ENCODE measurements at regions not wholly inside any gene's neighbourhood (a gene's known extent, or its start where the extent isn't known, plus 50 kb on each side); places are given as distances from the start of the nearest gene placed in this dataset.

GRCh38 chr3:135621184-135621920 lies 344.2 kb upstream of the PPP2R3A start:
- Mint-ChIP-seq H3K4me1 (ENCODE audit: low read depth, unreplicated experiment) (no peaks in the 10 kb centered on the region), H3K27ac (ENCODE audit: unreplicated experiment) (no peak overlapping the region), H3K27me3 (ENCODE audit: insufficient read depth, unreplicated experiment) (peaks cover 2% of the 10 kb centered on the region), H3K9me3 (ENCODE audit: unreplicated experiment) (no peaks in the 10 kb centered on the region), H3K4me3 (ENCODE audit: unreplicated experiment) (no peak overlapping the region), H3K36me3 (ENCODE audit: insufficient read depth, unreplicated experiment) (no peaks in the 10 kb centered on the region)
- no peaks in the 10 kb centered on the region for H3K27me3 ChIP-seq (replicated peaks; ENCODE audit: control insufficient read depth, insufficient read depth, low read length)
- H3K36me3 ChIP-seq (ENCODE audit: control insufficient read depth, insufficient read depth, low read length) = no peaks in the 10 kb centered on the region
- DNase-seq = no peak
- H3K9me3 ChIP-seq = no peaks in the 10 kb centered on the region
- H3K4me1 ChIP-seq = no peaks in the 10 kb centered on the region
- TF ChIP-seq CTCF (IDR thresholded peaks at IDR 0.05; ENCODE audit: insufficient read depth in 1 of 2, low read depth in 1 of 2, low read length in 1 of 2, severe bottlenecking in 1 of 2, unreplicated experiment in 1 of 2) = no peak
- CTCF ChIA-PET = no interaction called here
- BruUV-seq (replicated peaks) = no TSS peak
- no peak overlapping the region for H3K4me3 ChIP-seq (ENCODE audit: low read depth, low read length)
- POLR2A ChIA-PET = no interaction called here
- intact Hi-C loops (cut with micrococcal nuclease; ENCODE audit: unreplicated experiment) = no loop called here

- BruUV-seq (replicated peaks) = no TSS peak
- H3K4me3 Mint-ChIP-seq (ENCODE audit: unreplicated experiment) = no peak overlapping the region
- CTCF ChIA-PET = no interaction called here
Observed at GRCh38 chr3:135622215-135622614, 343.3 kb upstream of the PPP2R3A start.

GRCh38 chr3:135622656-135623055 lies 342.9 kb upstream of the PPP2R3A start:
- Mint-ChIP-seq H3K36me3 (ENCODE audit: insufficient read depth, unreplicated experiment) (no peaks in the 10 kb centered on the region), H3K27me3 (ENCODE audit: insufficient read depth, unreplicated experiment) (peaks cover 2% of the 10 kb centered on the region), H3K9me3 (ENCODE audit: unreplicated experiment) (no peaks in the 10 kb centered on the region), H3K27ac (ENCODE audit: unreplicated experiment) (no peak overlapping the region), H3K4me1 (ENCODE audit: low read depth, unreplicated experiment) (no peaks in the 10 kb centered on the region), H3K4me3 (ENCODE audit: unreplicated experiment) (no peak overlapping the region)
- H3K9me3 ChIP-seq = no peaks in the 10 kb centered on the region
- no peak for DNase-seq
- no peaks in the 10 kb centered on the region for H3K36me3 ChIP-seq (ENCODE audit: control insufficient read depth, insufficient read depth, low read length)
- no peak overlapping the region for H3K4me3 ChIP-seq (ENCODE audit: low read depth, low read length)
- intact Hi-C loops (cut with micrococcal nuclease; ENCODE audit: unreplicated experiment) = no loop called here
- TF ChIP-seq CTCF (IDR thresholded peaks at IDR 0.05; ENCODE audit: insufficient read depth in 1 of 2, low read depth in 1 of 2, low read length in 1 of 2, severe bottlenecking in 1 of 2, unreplicated experiment in 1 of 2) = no peak
- CTCF ChIA-PET = no interaction called here
- POLR2A ChIA-PET = no interaction called here
- BruUV-seq (replicated peaks) = no TSS peak
- H3K27me3 ChIP-seq (replicated peaks; ENCODE audit: control insufficient read depth, insufficient read depth, low read length) = no peaks in the 10 kb centered on the region; the same call in 1 of the 2 replicates
- H3K4me1 ChIP-seq = no peaks in the 10 kb centered on the region

More at GRCh38 chr3:135622215-135622614, 343.3 kb upstream of the PPP2R3A start:
- Histone ChIP-seq H3K36me3 (ENCODE audit: control insufficient read depth, insufficient read depth, low read length) (no peaks in the 10 kb centered on the region), H3K4me3 (ENCODE audit: low read depth, low read length) (no peak overlapping the region), H3K4me1 (no peaks in the 10 kb centered on the region), H3K9me3 (no peaks in the 10 kb centered on the region), H3K27me3 (replicated peaks; ENCODE audit: control insufficient read depth, insufficient read depth, low read length) (no peaks in the 10 kb centered on the region; the same call in 1 of the 2 replicates)
- TF ChIP-seq CTCF (IDR thresholded peaks at IDR 0.05; ENCODE audit: insufficient read depth in 1 of 2, low read depth in 1 of 2, low read length in 1 of 2, severe bottlenecking in 1 of 2, unreplicated experiment in 1 of 2) = no peak
- H3K36me3 Mint-ChIP-seq (ENCODE audit: insufficient read depth, unreplicated experiment) = no peaks in the 10 kb centered on the region
- DNase-seq = no peak
- no peak overlapping the region for H3K27ac Mint-ChIP-seq (ENCODE audit: unreplicated experiment)
- H3K4me1 Mint-ChIP-seq (ENCODE audit: low read depth, unreplicated experiment) = no peaks in the 10 kb centered on the region
- intact Hi-C loops (cut with micrococcal nuclease; ENCODE audit: unreplicated experiment) = no loop called here
- H3K9me3 Mint-ChIP-seq (ENCODE audit: unreplicated experiment) = no peaks in the 10 kb centered on the region
- POLR2A ChIA-PET = no interaction called here
- peaks cover 2% of the 10 kb centered on the region for H3K27me3 Mint-ChIP-seq (ENCODE audit: insufficient read depth, unreplicated experiment)

Measured in Caco-2 (cell line).